Esophagus muscularis mucosa (tissue), 4 donors: ENCODE measurements at regions not wholly inside any gene's neighbourhood (a gene's known extent, or its start where the extent isn't known, plus 50 kb on each side); places are given as distances from the start of the nearest gene placed in this dataset.

Experiments
- DNase-seq: peaks from one replicate; pipeline ENCODE4 v3.0.0-alpha.2; 2017; ENCODE audit errors: extremely low spot score
- H3K27ac ChIP-seq, 4 donors: fragments of 200-600 bp; sonication (generic); replicated peaks in 1 of 4; 1 replicate in 3 of 4; 2 replicates in 1 of 4; pipeline ENCODE4 v1.5.1; 2016 to 2019; ENCODE audit warnings: mild to moderate bottlenecking in 1 of 4
- H3K27me3 ChIP-seq, 4 donors: fragments of 200-600 bp; sonication (generic); one replicate each; pipeline versions ENCODE4 v1.5.1 to v1.6.0; 2016 to 2019
- H3K36me3 ChIP-seq, 4 donors: fragments of 200-600 bp; sonication (generic); one replicate each; pipeline ENCODE4 v1.5.1; 2016 to 2019
- H3K4me1 ChIP-seq, 4 donors: fragments of 200-600 bp; sonication (generic); one replicate each; pipeline ENCODE4 v1.5.1; 2016 to 2019
- H3K4me3 ChIP-seq, 4 donors: fragments of 200-600 bp; sonication (generic); 1 replicate in 2 of 4; 2 replicates in 2 of 4; pipeline ENCODE4 v1.5.1; 2016 to 2019; ENCODE audit warnings: mild to moderate bottlenecking in 4 of 4, moderate library complexity in 1 of 4
- H3K9me3 ChIP-seq, 4 donors: fragments of 200-600 bp; sonication (generic); 1 replicate in 3 of 4; 2 replicates in 1 of 4; pipeline ENCODE4 v1.5.1; 2016 to 2019
- EP300 ChIP-seq: sonication (generic); formaldehyde crosslinking; IDR thresholded peaks from one replicate; pipeline ENCODE4 v1.6.1; 2017; ENCODE audit warnings: antibody characterized with exemption
- POLR2A ChIP-seq: fragments of 450-650 bp; IDR thresholded peaks from one replicate; pipeline ENCODE4 v1.6.1; 2017; ENCODE audit warnings: antibody characterized with exemption, moderate library complexity, mild to moderate bottlenecking, low read depth
- POLR2AphosphoS5 ChIP-seq, 2 donors: sonication (generic); formaldehyde crosslinking; IDR thresholded peaks; one replicate each; pipeline ENCODE4 v1.6.1; 2017; ENCODE audit warnings: antibody characterized with exemption in 2 of 2
- WGBS: methylation state at CpG from one replicate; pipeline ENCODE4 v1.1.5; 2018; 5-methylcytosine and 5-hydroxymethylcytosine counted together
- intact Hi-C: fragments of 100-400 bp; cut with DNase I; formaldehyde crosslinking; loops from one replicate; pipeline ENCODE4 v1.15.1; 2023
- TF ChIP-seq, protein P1 (sequence below), 3 experiments: fragments of 200-600 bp in 2 of 3; fragments of 450-650 bp in 1 of 3; sonication (generic) in 2 of 3; IDR thresholded peaks; one replicate each; pipeline ENCODE4 v1.5.1; 2017 to 2019; ENCODE audit warnings: antibody characterized with exemption in 3 of 3, mild to moderate bottlenecking in 2 of 3, moderate library complexity in 1 of 3

DNA sequence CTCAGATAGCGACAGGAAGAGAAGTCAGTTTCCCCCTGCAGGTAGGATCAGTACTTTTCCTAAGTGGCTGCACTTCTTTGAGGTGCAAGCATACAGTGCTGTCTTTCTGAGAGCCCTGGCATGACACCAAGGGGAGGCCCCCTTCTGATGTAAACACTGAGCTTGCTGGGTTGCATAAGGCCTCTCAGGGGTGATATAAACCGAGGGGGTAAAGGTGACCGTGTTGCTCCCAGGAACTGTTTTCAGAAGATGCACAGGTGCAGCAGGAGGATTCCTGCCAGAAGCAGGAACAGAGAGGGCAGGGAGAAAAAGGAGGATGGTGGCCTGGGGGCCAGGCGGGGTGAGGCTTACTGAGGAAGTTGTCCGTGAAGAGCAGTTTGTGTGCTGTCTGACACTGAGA is 74.0 kb upstream of the ZNF30 start:
- TF ChIP-seq POLR2A (no peak), POLR2AphosphoS5 (IDR thresholded peaks at IDR 0.05) (no peak), EP300 (no peak)
- TF ChIP-seq, protein P1, sequence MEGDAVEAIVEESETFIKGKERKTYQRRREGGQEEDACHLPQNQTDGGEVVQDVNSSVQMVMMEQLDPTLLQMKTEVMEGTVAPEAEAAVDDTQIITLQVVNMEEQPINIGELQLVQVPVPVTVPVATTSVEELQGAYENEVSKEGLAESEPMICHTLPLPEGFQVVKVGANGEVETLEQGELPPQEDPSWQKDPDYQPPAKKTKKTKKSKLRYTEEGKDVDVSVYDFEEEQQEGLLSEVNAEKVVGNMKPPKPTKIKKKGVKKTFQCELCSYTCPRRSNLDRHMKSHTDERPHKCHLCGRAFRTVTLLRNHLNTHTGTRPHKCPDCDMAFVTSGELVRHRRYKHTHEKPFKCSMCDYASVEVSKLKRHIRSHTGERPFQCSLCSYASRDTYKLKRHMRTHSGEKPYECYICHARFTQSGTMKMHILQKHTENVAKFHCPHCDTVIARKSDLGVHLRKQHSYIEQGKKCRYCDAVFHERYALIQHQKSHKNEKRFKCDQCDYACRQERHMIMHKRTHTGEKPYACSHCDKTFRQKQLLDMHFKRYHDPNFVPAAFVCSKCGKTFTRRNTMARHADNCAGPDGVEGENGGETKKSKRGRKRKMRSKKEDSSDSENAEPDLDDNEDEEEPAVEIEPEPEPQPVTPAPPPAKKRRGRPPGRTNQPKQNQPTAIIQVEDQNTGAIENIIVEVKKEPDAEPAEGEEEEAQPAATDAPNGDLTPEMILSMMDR (IDR thresholded peaks at IDR 0.05), result no peak
- Histone ChIP-seq H3K9me3 (no peaks in the 10 kb centered on the region), H3K4me1 (no peaks in the 10 kb centered on the region), H3K27ac (no peak overlapping the region), H3K36me3 (no peaks in the 10 kb centered on the region), H3K27me3 (peaks cover 0 to 29% (median 0%) of the 10 kb centered on the region in 4 donors), H3K4me3 (no peak overlapping the region)
- WGBS, result 67% methylated on average over 4 of the region's 5 CpGs
- DNase-seq, result no peak
- intact Hi-C loops, result no loop called here

- intact Hi-C loops, result no loop called here
- no peak overlapping the region for H3K4me3 ChIP-seq
- no peak for DNase-seq
- peaks cover 0 to 23% (median 0%) of the 10 kb centered on the region in 4 donors for H3K27me3 ChIP-seq
- no peaks in the 10 kb centered on the region for H3K4me1 ChIP-seq
- TF ChIP-seq POLR2AphosphoS5 (IDR thresholded peaks at IDR 0.05) (no peak), POLR2A (no peak), EP300 (no peak)
- TF ChIP-seq, protein P1 (IDR thresholded peaks at IDR 0.05), result no peak
- H3K36me3 ChIP-seq, result no peaks in the 10 kb centered on the region
- 83% methylated on average over 8 of the region's 11 CpGs for WGBS
- H3K27ac ChIP-seq, result no peak overlapping the region
- H3K9me3 ChIP-seq, result no peaks in the 10 kb centered on the region
Measured at GRCh38 chr19:34851277-34851804, 75.4 kb upstream of the ZNF30 start.

GRCh38 chr19:34847393-34847792 is 74.4 kb upstream of the ZNF599 start:
- Histone ChIP-seq H3K4me1 (no peaks in the 10 kb centered on the region), H3K27ac (no peak overlapping the region), H3K36me3 (no peaks in the 10 kb centered on the region), H3K9me3 (no peaks in the 10 kb centered on the region), H3K27me3 (peaks cover 0 to 17% (median 0%) of the 10 kb centered on the region in 4 donors), H3K4me3 (no peak overlapping the region)
- intact Hi-C loops, result no loop called here
- 85% methylated on average over 6 of the region's 6 CpGs for WGBS
- no peak for DNase-seq
- TF ChIP-seq, protein P1 (IDR thresholded peaks at IDR 0.05), result no peak
- TF ChIP-seq POLR2A (no peak), EP300 (no peak), POLR2AphosphoS5 (IDR thresholded peaks at IDR 0.05) (no peak)

- Histone ChIP-seq H3K4me1 (peaks cover 0 to 2% (median under 1%) of the 10 kb centered on the region in 4 donors), H3K36me3 (no peaks in the 10 kb centered on the region), H3K27ac (no peak overlapping the region), H3K4me3 (no peak overlapping the region), H3K27me3 (peaks cover 0 to 21% (median under 1%) of the 10 kb centered on the region in 4 donors), H3K9me3 (no peaks in the 10 kb centered on the region)
- intact Hi-C loops, result no loop called here
- WGBS, result 75% methylated on average over 5 of the region's 5 CpGs
- TF ChIP-seq, protein P1 (IDR thresholded peaks at IDR 0.05), result no peak
- TF ChIP-seq POLR2A (no peak), EP300 (no peak), POLR2AphosphoS5 (IDR thresholded peaks at IDR 0.05) (no peak)
- DNase-seq, result no peak
Measured at GRCh38 chr19:34844277-34844676, 71.3 kb upstream of the ZNF599 start.

DNA sequence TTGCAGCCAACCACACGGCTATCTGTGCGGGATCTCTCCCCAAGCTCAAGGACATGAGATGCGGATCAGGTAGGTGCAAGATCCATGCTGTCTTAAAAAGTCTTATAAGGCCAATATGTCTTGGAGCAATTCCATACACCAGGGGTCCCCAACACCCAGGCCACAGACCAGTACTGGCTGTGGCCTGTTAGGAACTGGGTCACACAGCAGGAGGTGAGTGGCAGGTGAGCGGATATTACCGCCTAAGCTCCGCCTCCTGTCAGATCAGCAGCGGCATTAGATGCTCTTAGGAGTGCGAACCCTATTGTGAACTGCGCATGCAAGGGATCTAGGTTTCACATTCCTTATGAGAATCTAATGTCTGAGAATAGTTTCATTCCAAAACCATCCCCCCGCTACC is 68.8 kb upstream of the ZNF599 start:
- Histone ChIP-seq H3K27me3 (peaks cover 0 to 41% (median 4%) of the 10 kb centered on the region in 4 donors), H3K9me3 (no peaks in the 10 kb centered on the region), H3K27ac (no peak overlapping the region), H3K4me1 (peaks cover 13 to 18% (median 15%) of the 10 kb centered on the region in 4 donors), H3K36me3 (no peaks in the 10 kb centered on the region), H3K4me3 (no peak overlapping the region)
- WGBS, result 81% methylated on average over 10 of the region's 10 CpGs
- no peak for DNase-seq
- TF ChIP-seq POLR2A (no peak), EP300 (no peak), POLR2AphosphoS5 (IDR thresholded peaks at IDR 0.05) (no peak)
- TF ChIP-seq, protein P1 (IDR thresholded peaks at IDR 0.05), result no peak
- intact Hi-C loops, result no loop called here
